OCI-LY1 (cell line): ENCODE measurements at regions not wholly inside any gene's neighbourhood (a gene's known extent, or its start where the extent isn't known, plus 50 kb on each side); places are given as distances from the start of the nearest gene placed in this dataset.

Source experiments
- EZH2 ChIP-seq: fragments of 200-600 bp; sonication (generic), shearing (Covaris generic); IDR thresholded peaks from 2 replicates; pipeline ENCODE4 v1.8.0; 2017; ENCODE audit warnings: borderline replicate concordance, mixed run types, mild to moderate bottlenecking, antibody characterized with exemption, low read length, moderate library complexity, mixed read lengths
- TF ChIP-seq, protein P1 (sequence below): fragments of 200-600 bp; sonication (generic), shearing (Covaris generic); IDR thresholded peaks from 2 replicates; pipeline ENCODE4 v1.5.1; 2017; ENCODE audit warnings: mild to moderate bottlenecking, antibody characterized with exemption, low read length, moderate library complexity, mixed read lengths

DNA sequence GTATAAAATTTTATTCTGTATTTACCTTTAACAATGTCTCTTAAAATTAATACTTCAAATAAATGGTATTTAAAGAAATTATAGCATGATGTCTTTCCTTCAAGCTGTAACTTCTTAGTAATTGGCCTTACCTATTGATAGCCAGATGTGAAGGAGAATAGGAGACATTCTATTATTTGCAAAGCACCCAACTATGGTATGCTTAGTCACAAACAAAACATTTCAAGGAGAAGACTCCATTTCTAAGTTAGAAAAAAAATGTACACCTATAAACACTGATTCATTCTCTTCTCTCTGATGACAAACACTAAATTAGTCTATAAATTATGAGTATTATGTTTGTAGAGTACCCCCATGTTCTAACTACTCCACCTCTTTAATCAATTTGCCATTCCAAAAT, 66.4 kb downstream of the NKX6-1 start:
- TF ChIP-seq, protein P1, sequence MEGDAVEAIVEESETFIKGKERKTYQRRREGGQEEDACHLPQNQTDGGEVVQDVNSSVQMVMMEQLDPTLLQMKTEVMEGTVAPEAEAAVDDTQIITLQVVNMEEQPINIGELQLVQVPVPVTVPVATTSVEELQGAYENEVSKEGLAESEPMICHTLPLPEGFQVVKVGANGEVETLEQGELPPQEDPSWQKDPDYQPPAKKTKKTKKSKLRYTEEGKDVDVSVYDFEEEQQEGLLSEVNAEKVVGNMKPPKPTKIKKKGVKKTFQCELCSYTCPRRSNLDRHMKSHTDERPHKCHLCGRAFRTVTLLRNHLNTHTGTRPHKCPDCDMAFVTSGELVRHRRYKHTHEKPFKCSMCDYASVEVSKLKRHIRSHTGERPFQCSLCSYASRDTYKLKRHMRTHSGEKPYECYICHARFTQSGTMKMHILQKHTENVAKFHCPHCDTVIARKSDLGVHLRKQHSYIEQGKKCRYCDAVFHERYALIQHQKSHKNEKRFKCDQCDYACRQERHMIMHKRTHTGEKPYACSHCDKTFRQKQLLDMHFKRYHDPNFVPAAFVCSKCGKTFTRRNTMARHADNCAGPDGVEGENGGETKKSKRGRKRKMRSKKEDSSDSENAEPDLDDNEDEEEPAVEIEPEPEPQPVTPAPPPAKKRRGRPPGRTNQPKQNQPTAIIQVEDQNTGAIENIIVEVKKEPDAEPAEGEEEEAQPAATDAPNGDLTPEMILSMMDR: no peak
- TF ChIP-seq EZH2: no peak
